HepG2 (cell line): ENCODE measurements at regions not wholly inside any gene's neighbourhood (a gene's known extent, or its start where the extent isn't known, plus 50 kb on each side); places are given as distances from the start of the nearest gene placed in this dataset.

Experiments used
- KDM1A ChIP-seq: IDR thresholded peaks from 2 replicates; pipeline ENCODE4 v1.6.1; 2016; ENCODE audit warnings: missing compliant biosample characterization
- TF ChIP-seq, protein P1 (sequence below): sonication (generic); formaldehyde crosslinking; IDR thresholded peaks from 2 replicates; pipeline ENCODE4 v1.5.0; 2020; ENCODE audit warnings: mild to moderate bottlenecking, missing genetic modification reagents, moderate library complexity

DNA sequence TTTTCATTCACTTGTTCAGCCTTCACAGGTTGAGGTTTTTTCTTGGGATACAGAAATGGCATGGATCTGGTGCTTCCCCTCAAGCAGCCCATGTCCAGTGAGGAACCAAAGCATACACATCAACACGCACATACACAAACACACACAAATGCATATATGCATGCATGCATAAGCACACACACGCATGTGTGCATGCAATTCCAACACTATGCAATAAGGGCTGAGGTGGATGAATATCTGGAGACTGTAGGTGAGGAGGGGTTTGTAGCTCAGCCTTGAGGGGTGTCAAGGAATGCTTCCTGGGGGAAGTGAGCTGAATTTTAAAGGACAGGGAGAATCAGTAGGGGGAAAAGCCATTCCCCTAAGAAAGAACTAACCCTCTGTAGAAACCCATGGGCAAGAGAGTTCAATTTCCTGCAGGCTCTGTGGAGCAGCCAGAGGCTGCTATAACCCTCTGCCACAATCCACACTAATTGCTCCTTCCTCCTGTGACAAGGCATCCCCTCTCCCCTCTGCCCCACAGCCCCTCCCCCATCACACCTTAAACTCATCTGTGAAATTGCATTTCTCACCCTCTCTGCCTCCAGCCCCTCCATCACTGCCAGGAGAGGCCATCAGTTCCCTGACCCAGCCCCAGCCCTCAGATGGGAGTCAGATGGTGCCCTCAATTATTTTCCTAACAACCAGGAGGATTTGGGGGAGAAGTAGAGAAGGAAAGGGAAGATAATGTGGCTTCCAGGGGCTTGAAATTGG is 316.4 kb downstream of the RPS24 start:
- TF ChIP-seq KDM1A (CRISPR knock-in tag) = no peak
- TF ChIP-seq, protein P1, sequence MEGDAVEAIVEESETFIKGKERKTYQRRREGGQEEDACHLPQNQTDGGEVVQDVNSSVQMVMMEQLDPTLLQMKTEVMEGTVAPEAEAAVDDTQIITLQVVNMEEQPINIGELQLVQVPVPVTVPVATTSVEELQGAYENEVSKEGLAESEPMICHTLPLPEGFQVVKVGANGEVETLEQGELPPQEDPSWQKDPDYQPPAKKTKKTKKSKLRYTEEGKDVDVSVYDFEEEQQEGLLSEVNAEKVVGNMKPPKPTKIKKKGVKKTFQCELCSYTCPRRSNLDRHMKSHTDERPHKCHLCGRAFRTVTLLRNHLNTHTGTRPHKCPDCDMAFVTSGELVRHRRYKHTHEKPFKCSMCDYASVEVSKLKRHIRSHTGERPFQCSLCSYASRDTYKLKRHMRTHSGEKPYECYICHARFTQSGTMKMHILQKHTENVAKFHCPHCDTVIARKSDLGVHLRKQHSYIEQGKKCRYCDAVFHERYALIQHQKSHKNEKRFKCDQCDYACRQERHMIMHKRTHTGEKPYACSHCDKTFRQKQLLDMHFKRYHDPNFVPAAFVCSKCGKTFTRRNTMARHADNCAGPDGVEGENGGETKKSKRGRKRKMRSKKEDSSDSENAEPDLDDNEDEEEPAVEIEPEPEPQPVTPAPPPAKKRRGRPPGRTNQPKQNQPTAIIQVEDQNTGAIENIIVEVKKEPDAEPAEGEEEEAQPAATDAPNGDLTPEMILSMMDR = no peak
